GM12865 (cell line): ENCODE measurements at regions not wholly inside any gene's neighbourhood (a gene's known extent, or its start where the extent isn't known, plus 50 kb on each side); places are given as distances from the start of the nearest gene placed in this dataset.

Source experiments
- DNase-seq: peaks from one replicate; pipeline ENCODE4 v3.0.0; 2010; ENCODE audit warnings: low read depth
- H3K4me3 ChIP-seq: 2 replicates; pipeline ENCODE4 v1.5.1; 2011; ENCODE audit warnings: mild to moderate bottlenecking, low read depth, low read length, control low read depth
- TF ChIP-seq, protein P1 (sequence below): IDR thresholded peaks from 2 replicates; pipeline ENCODE4 v1.5.1; 2011; ENCODE audit warnings: low read length, control low read depth, low read depth, inconsistent platforms; ENCODE audit not compliant: insufficient read depth; ENCODE audit errors: missing control alignments

DNA sequence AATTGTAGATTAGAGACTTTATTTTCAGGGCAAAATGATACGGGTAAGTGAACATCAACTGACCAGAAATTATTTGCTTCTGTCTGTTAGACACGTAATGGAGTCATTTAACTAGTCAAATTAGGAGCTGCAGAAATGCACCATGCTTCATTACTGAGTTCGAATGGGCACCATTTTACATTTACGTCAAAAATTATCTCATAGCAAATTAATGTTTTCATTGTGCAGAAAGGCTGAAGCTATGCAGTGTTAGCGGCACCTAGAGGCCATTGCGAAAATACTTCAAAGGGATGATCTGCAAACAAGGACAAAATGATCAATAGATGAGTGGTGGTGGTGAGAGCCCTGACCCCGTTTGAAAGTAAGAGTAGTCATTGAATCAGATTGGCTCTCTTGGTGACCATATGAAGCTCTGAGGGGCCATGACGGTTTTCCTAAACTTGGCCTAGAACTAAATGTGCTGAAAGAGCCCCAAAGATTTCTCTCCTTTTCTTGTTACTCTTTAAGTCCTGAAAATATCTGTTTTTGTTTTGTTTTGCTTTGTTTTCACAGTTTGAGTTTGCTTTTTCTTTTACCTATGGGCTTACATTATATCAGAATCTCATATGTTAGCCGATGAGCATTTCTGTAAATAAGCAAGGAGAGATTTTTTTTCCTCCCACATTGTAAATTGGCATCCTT, 277.9 kb downstream of the ZNF536 start:
- TF ChIP-seq, protein P1, sequence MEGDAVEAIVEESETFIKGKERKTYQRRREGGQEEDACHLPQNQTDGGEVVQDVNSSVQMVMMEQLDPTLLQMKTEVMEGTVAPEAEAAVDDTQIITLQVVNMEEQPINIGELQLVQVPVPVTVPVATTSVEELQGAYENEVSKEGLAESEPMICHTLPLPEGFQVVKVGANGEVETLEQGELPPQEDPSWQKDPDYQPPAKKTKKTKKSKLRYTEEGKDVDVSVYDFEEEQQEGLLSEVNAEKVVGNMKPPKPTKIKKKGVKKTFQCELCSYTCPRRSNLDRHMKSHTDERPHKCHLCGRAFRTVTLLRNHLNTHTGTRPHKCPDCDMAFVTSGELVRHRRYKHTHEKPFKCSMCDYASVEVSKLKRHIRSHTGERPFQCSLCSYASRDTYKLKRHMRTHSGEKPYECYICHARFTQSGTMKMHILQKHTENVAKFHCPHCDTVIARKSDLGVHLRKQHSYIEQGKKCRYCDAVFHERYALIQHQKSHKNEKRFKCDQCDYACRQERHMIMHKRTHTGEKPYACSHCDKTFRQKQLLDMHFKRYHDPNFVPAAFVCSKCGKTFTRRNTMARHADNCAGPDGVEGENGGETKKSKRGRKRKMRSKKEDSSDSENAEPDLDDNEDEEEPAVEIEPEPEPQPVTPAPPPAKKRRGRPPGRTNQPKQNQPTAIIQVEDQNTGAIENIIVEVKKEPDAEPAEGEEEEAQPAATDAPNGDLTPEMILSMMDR, result peak; percentile 75
- DNase-seq, result peak; percentile 56
- H3K4me3 ChIP-seq, result no peak overlapping the region

DNA sequence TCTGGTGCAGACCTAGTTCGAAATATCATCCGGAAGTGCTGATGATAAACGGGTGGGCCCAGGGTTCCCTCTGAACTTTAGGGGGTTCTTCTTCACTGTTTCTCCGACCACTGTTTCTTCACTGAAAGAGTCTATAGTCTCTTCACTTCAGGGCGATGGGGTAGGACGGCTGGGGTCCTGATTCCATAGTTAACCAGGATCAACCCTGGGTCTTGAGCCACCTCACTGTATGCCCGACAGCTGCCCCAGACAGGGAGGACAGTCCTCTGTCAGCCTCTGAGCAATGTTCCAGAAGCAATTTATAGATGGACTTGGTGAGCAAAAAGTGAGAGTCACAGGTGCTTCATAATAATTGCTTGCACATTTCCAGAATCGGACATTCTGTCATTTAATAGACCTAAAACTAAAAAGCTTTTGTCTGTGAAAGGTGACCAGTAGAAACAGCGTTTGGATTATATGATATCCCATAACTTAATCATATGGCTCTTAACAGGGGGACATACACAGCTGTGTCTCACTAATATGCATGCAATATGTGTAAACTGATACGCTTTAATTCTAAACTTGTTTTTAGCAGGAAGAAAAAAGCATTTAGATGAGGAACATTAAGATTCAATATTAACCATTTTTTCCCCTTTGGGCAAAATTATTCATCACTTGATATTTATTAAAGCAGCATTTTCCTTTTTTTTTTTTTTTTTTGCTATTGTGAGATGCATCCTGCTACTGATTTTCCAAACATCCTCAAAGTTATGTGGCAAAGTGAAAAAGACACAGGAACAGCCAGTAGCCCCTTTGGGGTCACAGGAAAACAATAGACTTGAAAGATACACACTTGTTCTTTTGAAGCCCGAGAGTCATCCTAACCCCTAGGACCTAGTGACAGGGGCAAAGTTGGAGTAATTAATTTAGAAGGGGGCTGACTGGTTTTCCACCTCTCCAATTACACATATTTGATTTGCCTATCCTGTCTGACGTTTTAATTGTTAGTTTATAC, 277.0 kb downstream of the ZNF536 start:
- DNase-seq, result no peak
- TF ChIP-seq, protein P1, result no peak
- no peak overlapping the region for H3K4me3 ChIP-seq

DNA sequence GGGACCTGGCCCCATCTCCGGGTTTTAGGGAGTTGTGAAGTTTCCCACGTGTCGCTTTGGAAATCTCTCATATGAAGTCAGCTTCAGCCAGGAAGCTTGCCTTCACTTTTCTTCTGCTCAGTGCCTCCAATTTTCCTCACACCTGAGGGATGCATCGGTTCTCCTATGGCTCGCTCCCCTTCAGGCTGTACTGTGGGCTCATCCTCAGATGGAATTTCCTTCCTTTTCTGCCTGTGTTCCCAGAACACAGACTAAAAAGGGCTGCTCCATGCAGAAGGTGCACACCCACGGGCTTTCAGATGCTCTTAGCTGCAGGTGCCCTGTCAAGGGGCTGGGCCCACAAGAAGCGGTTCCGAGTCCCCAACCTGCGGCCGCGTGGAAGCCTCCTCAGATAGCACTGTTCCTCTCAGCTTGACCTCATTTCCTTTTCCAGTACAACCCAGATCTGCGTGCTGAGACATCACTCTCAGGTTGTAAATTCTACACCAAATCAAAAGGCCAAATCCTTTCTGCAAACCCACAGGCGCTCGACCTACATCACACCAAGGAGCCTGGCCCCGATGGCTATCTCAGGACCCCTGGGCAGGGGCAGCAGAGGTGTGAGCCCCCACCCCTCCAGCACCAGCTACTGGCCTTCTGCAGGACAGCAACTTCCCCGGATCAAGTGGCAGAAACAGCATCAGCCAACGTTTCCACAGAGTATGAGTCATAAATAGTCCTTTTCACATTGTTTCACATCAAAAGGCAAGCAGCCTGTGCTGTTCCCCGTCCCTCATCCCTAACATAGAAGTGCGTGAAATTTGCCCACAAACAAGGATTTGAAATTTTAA, 275.9 kb downstream of the ZNF536 start:
- H3K4me3 ChIP-seq, result no peak overlapping the region
- no peak for DNase-seq
- TF ChIP-seq, protein P1, result no peak

DNA sequence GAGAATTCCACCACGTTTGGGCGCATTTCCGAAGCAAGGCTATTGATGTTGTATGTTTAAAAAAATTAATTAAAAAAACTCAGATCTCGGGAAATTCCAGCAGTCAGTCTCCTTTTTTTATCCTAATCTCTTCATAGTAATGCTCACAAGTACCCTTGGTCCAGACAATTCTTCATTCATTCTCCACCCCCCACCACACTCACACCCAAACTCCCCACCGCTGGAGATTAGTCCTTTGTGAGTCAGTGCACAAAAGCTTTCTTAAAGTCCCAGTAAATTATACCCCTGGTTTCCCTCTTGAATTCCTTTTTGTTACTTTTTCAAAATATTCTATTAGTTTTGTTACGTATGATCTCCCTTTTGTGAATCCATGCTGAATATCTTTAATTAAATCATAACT, 274.6 kb downstream of the ZNF536 start:
- H3K4me3 ChIP-seq, result no peak overlapping the region
- no peak for DNase-seq
- TF ChIP-seq, protein P1, result no peak

DNA sequence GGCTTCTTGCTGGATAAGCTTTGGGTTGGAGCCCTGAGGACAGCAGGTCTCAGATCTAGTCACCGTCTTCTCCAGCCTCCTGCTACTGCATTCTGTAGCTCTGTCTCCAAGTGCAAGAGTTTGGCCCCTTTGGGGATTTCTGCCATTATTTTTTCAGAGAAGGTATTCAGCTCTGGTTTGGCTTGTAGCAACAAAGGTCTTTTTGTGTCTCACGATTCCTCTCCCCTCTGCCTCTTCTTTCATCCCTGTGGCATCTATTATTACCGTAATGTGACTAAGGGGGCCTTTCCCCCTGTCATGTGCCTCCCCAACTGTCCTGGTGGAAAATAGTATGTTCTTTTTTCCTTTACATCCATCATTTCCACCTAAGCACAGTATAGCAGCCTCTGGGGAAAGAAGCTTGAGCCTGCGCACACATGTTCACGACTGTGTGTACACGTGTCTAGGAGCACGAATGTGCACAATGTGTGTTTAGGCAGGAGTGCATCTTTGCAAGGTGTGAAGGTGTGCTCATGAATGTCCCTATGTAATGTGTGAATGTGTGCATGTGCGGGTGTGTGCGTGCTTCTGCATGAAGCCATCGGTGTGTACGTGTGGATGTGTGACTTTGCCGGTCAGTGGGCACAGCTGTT, 273.9 kb downstream of the ZNF536 start:
- TF ChIP-seq, protein P1, result no peak
- H3K4me3 ChIP-seq, result no peak overlapping the region
- no peak for DNase-seq
